Mesothelial cell of epicardium (in vitro differentiated cells): ENCODE measurements at regions not wholly inside any gene's neighbourhood (a gene's known extent, or its start where the extent isn't known, plus 50 kb on each side); places are given as distances from the start of the nearest gene placed in this dataset.
A peak's percentile ranks its signal among the peaks of the same experiment; 100 is the strongest.

Experiments
- DNase-seq, 2 experiments: peaks; one replicate each; pipeline ENCODE4 v3.0.0; 2021; ENCODE audit warnings: low spot score in 2 of 2; ENCODE audit not compliant: unreplicated experiment in 2 of 2
- H3K27ac Mint-ChIP-seq: 2 replicates; pipeline ENCODE4 v1.8.0; 2021; ENCODE audit warnings: mixed read lengths
- H3K27me3 Mint-ChIP-seq: 2 replicates; pipeline ENCODE4 v1.8.0; 2021; ENCODE audit warnings: low read depth, mixed read lengths
- H3K36me3 Mint-ChIP-seq: 2 replicates; pipeline ENCODE4 v1.8.0; 2021; ENCODE audit warnings: mixed read lengths
- H3K4me1 Mint-ChIP-seq: 2 replicates; pipeline ENCODE4 v1.8.0; 2021; ENCODE audit warnings: mixed read lengths
- H3K4me3 Mint-ChIP-seq: 2 replicates; pipeline ENCODE4 v1.8.0; 2021; ENCODE audit warnings: mild to moderate bottlenecking, moderate library complexity, mixed read lengths
- H3K9me3 Mint-ChIP-seq: 2 replicates; pipeline ENCODE4 v1.8.0; 2021; ENCODE audit warnings: mixed read lengths
- TF ChIP-seq, protein P1 (sequence below): fragments of 200-600 bp; sonication (generic); IDR thresholded peaks from one replicate; pipeline ENCODE4 v1.5.0; 2021; ENCODE audit warnings: antibody characterized with exemption; ENCODE audit not compliant: unreplicated experiment

DNA sequence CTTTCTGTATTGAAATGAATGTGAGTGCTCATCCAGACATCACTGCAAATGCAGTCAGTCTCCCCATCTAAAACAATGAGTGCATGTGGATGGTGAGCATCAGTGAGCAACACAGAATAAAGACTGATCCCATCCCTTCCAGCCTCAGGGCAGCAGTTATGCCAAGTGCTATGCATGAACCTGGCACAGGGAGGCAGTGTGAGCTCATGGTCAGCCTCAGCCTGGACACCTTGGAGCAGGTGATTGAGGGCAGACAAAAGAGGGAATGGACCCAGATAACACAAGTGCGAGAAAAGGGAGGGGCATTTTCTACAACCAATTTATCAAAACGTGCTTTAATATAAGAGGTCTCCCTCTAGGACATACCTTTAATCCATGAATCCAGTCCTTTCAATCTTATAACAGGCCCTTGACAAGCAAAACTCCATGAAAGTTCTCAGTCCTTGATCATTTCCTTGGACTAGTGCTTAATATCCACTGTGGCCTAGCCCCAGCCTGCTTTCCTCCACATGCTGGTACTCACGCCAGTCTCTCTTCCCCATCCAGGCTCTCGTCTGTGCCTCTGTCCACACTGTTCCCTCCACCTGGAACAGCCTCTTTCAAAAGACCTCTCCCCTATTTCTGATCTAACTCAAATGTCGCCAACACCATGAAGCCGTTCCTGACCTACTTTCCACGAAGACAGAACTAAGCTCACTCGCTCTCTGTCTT, 50.5 kb upstream of the LRRC55 start:
- no peak for DNase-seq
- peaks cover 20% of the 10 kb centered on the region for H3K4me1 Mint-ChIP-seq
- no peak overlapping the region for H3K4me3 Mint-ChIP-seq

More for the DNA sequence above, 50.5 kb upstream of the LRRC55 start:
- Mint-ChIP-seq H3K27me3 (no peaks in the 10 kb centered on the region), H3K27ac (no peak overlapping the region), H3K36me3 (no peaks in the 10 kb centered on the region), H3K9me3 (no peaks in the 10 kb centered on the region)
- TF ChIP-seq, protein P1, sequence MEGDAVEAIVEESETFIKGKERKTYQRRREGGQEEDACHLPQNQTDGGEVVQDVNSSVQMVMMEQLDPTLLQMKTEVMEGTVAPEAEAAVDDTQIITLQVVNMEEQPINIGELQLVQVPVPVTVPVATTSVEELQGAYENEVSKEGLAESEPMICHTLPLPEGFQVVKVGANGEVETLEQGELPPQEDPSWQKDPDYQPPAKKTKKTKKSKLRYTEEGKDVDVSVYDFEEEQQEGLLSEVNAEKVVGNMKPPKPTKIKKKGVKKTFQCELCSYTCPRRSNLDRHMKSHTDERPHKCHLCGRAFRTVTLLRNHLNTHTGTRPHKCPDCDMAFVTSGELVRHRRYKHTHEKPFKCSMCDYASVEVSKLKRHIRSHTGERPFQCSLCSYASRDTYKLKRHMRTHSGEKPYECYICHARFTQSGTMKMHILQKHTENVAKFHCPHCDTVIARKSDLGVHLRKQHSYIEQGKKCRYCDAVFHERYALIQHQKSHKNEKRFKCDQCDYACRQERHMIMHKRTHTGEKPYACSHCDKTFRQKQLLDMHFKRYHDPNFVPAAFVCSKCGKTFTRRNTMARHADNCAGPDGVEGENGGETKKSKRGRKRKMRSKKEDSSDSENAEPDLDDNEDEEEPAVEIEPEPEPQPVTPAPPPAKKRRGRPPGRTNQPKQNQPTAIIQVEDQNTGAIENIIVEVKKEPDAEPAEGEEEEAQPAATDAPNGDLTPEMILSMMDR: peak; percentile 48
